Stomach (tissue), 8 donors: ENCODE measurements at regions not wholly inside any gene's neighbourhood (a gene's known extent, or its start where the extent isn't known, plus 50 kb on each side); places are given as distances from the start of the nearest gene placed in this dataset.

Source experiments
- DNase-seq, 2 donors: peaks; one replicate each; pipeline versions ENCODE4 v3.0.0 to v3.0.0-alpha.2; 2013 to 2019
- H3K27ac ChIP-seq, 5 donors: fragments of 200-600 bp in 4 of 5; sonication (generic) in 4 of 5; one replicate each; pipeline ENCODE4 v1.5.1; 2013 to 2019; ENCODE audit warnings: mild to moderate bottlenecking in 1 of 5, moderate library complexity in 1 of 5
- H3K27me3 ChIP-seq, 3 donors: fragments of 200-600 bp; sonication (generic); one replicate each; pipeline ENCODE4 v1.5.1; 2017 to 2019; ENCODE audit warnings: mixed run types in 1 of 3
- H3K36me3 ChIP-seq, 4 donors: fragments of 200-600 bp; sonication (generic); 1 replicate in 3 of 4; 2 replicates in 1 of 4; pipeline ENCODE4 v1.5.1; 2016 to 2019
- H3K4me1 ChIP-seq, 4 donors: fragments of 200-600 bp; sonication (generic); one replicate each; pipeline ENCODE4 v1.5.1; 2016 to 2019
- H3K4me3 ChIP-seq, 4 donors: fragments of 200-600 bp; sonication (generic) in 3 of 4; one replicate each; pipeline ENCODE4 v1.5.1; 2016 to 2019; ENCODE audit warnings: mild to moderate bottlenecking in 1 of 4
- H3K9me3 ChIP-seq, 4 donors: fragments of 200-600 bp; sonication (generic); one replicate each; pipeline ENCODE4 v1.5.1; 2016 to 2019
- EP300 ChIP-seq: sonication (generic); formaldehyde crosslinking; IDR thresholded peaks from one replicate; pipeline ENCODE4 v1.6.1; 2017; ENCODE audit warnings: antibody characterized with exemption
- POLR2A ChIP-seq, 4 donors: fragments of 450-650 bp; IDR thresholded peaks; one replicate each; pipeline ENCODE4 v1.6.1; 2016; ENCODE audit warnings: antibody characterized with exemption in 4 of 4, control low read depth in 2 of 4, mild to moderate bottlenecking in 1 of 4, moderate library complexity in 1 of 4
- POLR2AphosphoS5 ChIP-seq, 3 donors: sonication (generic); formaldehyde crosslinking; IDR thresholded peaks; one replicate each; pipeline ENCODE4 v1.6.1; 2016; ENCODE audit warnings: antibody characterized with exemption in 3 of 3
- WGBS, 5 donors: extraction: QIAGEN DNeasy Blood & Tissue Kit in 3 of 5; methylation state at CpG; one replicate each; pipeline versions ENCODE4 v1.1.5 to v1.1.7; 2013 to 2018; 5-methylcytosine and 5-hydroxymethylcytosine counted together
- intact Hi-C: fragments of 100-400 bp; cut with DNase I; formaldehyde crosslinking; loops from one replicate; pipeline ENCODE4 v1.15.1; 2023; ENCODE audit warnings: low total_unique reads
- TF ChIP-seq, protein P1 (sequence below), 7 experiments: fragments of 450-650 bp in 4 of 7; fragments of 200-600 bp in 3 of 7; sonication (generic) in 3 of 7; IDR thresholded peaks; one replicate each; pipeline ENCODE4 v1.5.1; 2016 to 2019; ENCODE audit warnings: antibody characterized with exemption in 7 of 7, control low read depth in 2 of 7, mild to moderate bottlenecking in 1 of 7
- donor health status: healthy with polysubstance abuse.
- donor health status: Bipolar disorder and iron deficiency.
- donor health status: healthy.

DNA sequence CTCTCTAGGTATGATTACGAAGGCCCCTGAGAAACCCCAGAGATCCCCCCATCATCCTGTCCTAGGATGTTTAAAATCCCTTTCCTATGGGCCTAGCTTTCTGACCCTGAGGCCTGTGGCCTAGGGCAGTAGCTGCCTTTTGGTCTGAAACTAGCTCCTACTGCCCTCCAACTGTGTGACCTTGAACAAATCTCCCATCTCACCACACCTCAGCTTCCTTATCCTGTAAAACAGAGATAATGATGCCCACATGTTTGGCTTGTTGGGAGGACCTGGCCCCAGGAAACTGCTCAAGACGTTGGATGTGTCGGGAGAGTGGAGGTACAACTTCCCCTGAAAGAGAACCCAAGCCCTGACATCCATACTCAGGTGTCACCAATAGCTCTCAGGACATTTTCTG is 213.2 kb downstream of the SMAD2 start:
- no peaks in the 10 kb centered on the region for H3K4me1 ChIP-seq
- no peak overlapping the region for H3K4me3 ChIP-seq
- no peaks in the 10 kb centered on the region for H3K9me3 ChIP-seq
- no peaks in the 10 kb centered on the region for H3K27me3 ChIP-seq
- intact Hi-C loops: no loop called here
- no peaks in the 10 kb centered on the region for H3K36me3 ChIP-seq
- no peak overlapping the region for H3K27ac ChIP-seq
- 64 to 77% (median 70%) methylated on average over 3 of the region's 3 CpGs for WGBS, 5 donors
- TF ChIP-seq POLR2A (IDR thresholded peaks at IDR 0.05) (no peak), EP300 (no peak), POLR2AphosphoS5 (IDR thresholded peaks at IDR 0.05) (no peak)
- TF ChIP-seq, protein P1, sequence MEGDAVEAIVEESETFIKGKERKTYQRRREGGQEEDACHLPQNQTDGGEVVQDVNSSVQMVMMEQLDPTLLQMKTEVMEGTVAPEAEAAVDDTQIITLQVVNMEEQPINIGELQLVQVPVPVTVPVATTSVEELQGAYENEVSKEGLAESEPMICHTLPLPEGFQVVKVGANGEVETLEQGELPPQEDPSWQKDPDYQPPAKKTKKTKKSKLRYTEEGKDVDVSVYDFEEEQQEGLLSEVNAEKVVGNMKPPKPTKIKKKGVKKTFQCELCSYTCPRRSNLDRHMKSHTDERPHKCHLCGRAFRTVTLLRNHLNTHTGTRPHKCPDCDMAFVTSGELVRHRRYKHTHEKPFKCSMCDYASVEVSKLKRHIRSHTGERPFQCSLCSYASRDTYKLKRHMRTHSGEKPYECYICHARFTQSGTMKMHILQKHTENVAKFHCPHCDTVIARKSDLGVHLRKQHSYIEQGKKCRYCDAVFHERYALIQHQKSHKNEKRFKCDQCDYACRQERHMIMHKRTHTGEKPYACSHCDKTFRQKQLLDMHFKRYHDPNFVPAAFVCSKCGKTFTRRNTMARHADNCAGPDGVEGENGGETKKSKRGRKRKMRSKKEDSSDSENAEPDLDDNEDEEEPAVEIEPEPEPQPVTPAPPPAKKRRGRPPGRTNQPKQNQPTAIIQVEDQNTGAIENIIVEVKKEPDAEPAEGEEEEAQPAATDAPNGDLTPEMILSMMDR (IDR thresholded peaks at IDR 0.05): no peak
- DNase-seq: no peak

DNA sequence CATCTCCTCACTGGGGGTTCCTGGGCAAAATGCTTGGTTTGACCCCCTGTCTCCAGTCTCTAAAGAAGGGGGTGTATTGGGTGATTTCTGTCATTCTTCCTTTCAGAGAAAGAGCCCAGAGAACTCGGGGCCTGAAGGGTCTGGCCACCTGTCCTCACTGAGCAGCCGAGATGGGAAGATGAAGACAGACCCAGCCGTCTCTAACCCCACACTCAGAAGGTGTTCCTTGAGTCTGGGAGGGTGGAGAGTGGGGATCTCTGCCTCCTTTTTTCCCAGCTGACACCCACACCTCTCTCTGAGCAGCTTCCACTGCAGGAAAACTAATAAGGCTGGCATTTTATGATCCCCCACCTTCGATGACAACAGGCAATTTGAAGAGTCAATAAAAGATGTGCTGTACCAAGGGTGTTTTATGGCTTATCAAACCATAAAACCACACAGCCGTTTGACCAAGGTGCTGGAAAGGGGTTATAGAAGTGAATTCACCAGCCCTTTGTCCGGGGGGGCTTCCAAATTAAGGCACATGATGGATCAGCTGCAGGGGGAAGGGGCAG is 213.8 kb downstream of the SMAD2 start:
- no peaks in the 10 kb centered on the region for H3K36me3 ChIP-seq
- no peaks in the 10 kb centered on the region for H3K27me3 ChIP-seq
- H3K27ac ChIP-seq: no peak overlapping the region
- H3K4me1 ChIP-seq: no peaks in the 10 kb centered on the region
- 48 to 62% (median 59%) methylated on average over 6 of the region's 6 CpGs for WGBS, 5 donors
- no peak for DNase-seq
- H3K9me3 ChIP-seq: no peaks in the 10 kb centered on the region
- H3K4me3 ChIP-seq: no peak overlapping the region
- intact Hi-C loops: no loop called here
- TF ChIP-seq POLR2AphosphoS5 (IDR thresholded peaks at IDR 0.05): no peak

DNA sequence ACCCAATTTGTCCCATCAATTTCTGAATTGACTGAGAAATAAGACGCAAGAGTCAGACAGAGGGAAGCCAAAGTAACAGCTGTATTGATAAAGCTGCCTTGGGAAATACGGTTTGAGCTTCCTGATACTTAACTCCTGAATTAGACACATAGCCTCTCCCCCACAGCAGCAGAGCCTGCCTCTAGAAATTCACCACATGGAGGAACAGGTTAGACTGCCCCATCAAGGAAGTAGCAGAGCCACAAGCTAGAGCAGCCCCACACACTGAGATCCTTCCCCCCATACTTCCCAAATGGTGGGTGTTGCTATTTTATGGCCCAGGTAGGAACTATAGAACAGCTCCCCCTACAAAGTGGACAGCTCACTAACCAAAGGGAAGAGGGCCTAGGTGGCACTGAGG is 220.0 kb downstream of the SMAD2 start:
- DNase-seq: no peak
- no peaks in the 10 kb centered on the region for H3K9me3 ChIP-seq
- intact Hi-C loops: no loop called here
- no peaks in the 10 kb centered on the region for H3K36me3 ChIP-seq
- no peak overlapping the region for H3K27ac ChIP-seq
- no peaks in the 10 kb centered on the region for H3K4me1 ChIP-seq
- WGBS, 5 donors: 69 to 87% (median 76%) methylated on average over 2 of the region's 2 CpGs
- no peaks in the 10 kb centered on the region for H3K27me3 ChIP-seq
- no peak overlapping the region for H3K4me3 ChIP-seq
- TF ChIP-seq POLR2A (IDR thresholded peaks at IDR 0.05): no peak
- no peak for TF ChIP-seq EP300
- no peak for TF ChIP-seq POLR2AphosphoS5 (IDR thresholded peaks at IDR 0.05)
- TF ChIP-seq, protein P1 (IDR thresholded peaks at IDR 0.05): no peak

DNA sequence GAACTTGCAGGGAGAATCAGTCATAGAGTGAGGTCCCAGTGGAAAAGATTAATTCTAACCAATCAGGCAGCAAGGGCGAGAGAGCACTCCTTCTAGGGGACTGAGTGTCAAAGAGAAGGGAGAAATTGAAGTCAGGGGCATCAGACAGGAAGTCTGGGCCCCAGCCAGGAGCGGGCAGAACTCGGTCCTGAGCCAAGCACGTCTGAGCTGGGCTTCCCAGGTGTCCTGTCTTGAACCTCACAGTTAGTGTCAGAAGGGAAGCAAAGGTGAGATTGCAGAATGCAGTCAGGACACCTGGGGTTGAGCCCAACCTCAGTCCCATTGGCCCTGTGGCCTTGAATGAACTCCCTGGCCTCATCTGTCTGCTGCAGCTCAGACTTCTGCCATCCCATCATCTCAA is 220.9 kb downstream of the SMAD2 start:
- Histone ChIP-seq H3K4me3 (no peak overlapping the region), H3K4me1 (no peaks in the 10 kb centered on the region), H3K36me3 (no peaks in the 10 kb centered on the region), H3K9me3 (no peaks in the 10 kb centered on the region), H3K27ac (no peak overlapping the region), H3K27me3 (no peaks in the 10 kb centered on the region)
- 55 to 61% (median 56%) methylated on average over 4 of the region's 4 CpGs for WGBS, 5 donors
- TF ChIP-seq POLR2A (IDR thresholded peaks at IDR 0.05) (no peak), EP300 (no peak), POLR2AphosphoS5 (IDR thresholded peaks at IDR 0.05) (no peak)
- TF ChIP-seq, protein P1 (IDR thresholded peaks at IDR 0.05): no peak
- DNase-seq: no peak
- intact Hi-C loops: no loop called here

DNA sequence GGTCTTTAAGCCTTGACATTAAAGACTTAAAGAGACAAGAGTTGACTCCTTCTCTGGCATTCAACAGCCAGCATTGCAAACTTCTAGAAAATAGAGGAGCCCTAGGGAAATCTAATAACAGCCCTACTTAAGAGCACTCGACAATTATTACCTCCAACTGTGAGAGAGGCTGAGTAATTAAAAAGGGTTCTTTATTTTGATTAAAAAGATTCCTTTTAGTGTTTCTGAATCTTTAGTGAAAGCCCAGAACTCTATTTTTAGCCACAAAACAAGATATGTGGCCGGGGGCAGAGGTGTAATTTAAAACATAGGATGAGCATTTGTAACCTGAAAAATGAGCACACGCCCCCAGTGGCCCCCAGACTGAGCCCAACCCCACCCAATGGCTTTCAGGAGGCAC is 222.3 kb downstream of the SMAD2 start:
- no peaks in the 10 kb centered on the region for H3K36me3 ChIP-seq
- WGBS, 5 donors: 56 to 72% (median 62%) methylated on average over 3 of the region's 3 CpGs

More for the DNA sequence above, 222.3 kb downstream of the SMAD2 start:
- Histone ChIP-seq H3K9me3 (no peaks in the 10 kb centered on the region), H3K4me3 (no peak overlapping the region), H3K27ac (no peak overlapping the region), H3K4me1 (no peaks in the 10 kb centered on the region), H3K27me3 (no peaks in the 10 kb centered on the region)
- intact Hi-C loops: no loop called here
- TF ChIP-seq POLR2AphosphoS5 (IDR thresholded peaks at IDR 0.05): no peak
- no peak for TF ChIP-seq EP300
- TF ChIP-seq, protein P1 (IDR thresholded peaks at IDR 0.05): no peak
- TF ChIP-seq POLR2A (IDR thresholded peaks at IDR 0.05): no peak
- DNase-seq: no peak
